ENCODE measurements at regions not wholly inside any gene's neighbourhood (a gene's known extent, or its start where the extent isn't known, plus 50 kb on each side); places are given as distances from the start of the nearest gene placed in this dataset.
"Not testable (repeated sequence)": the region's sequence is repeated elsewhere in the genome, so short reads cannot be mapped to it uniquely, and the experiment has no call there.

DNA sequence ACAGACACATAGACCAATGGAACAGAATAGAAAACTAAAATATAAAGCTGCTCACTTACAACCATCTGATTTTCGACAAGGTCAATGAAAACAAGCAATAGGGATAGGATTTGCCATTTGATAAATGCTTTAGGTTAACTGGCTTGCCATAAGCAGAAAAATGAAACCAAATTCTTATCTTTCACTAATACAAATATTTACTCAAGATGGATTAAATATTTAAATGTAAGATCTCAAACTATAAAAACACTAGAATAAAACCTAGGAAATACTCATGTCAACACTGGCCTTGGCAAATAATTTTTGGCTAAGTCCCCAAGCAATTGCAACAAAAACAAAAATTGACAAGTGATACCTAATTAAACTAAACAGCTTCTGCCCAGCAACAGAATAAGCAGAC is 665.2 kb downstream of the TRIB2 start:
- TF ChIP-seq, protein P1, sequence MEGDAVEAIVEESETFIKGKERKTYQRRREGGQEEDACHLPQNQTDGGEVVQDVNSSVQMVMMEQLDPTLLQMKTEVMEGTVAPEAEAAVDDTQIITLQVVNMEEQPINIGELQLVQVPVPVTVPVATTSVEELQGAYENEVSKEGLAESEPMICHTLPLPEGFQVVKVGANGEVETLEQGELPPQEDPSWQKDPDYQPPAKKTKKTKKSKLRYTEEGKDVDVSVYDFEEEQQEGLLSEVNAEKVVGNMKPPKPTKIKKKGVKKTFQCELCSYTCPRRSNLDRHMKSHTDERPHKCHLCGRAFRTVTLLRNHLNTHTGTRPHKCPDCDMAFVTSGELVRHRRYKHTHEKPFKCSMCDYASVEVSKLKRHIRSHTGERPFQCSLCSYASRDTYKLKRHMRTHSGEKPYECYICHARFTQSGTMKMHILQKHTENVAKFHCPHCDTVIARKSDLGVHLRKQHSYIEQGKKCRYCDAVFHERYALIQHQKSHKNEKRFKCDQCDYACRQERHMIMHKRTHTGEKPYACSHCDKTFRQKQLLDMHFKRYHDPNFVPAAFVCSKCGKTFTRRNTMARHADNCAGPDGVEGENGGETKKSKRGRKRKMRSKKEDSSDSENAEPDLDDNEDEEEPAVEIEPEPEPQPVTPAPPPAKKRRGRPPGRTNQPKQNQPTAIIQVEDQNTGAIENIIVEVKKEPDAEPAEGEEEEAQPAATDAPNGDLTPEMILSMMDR (conservative IDR thresholded peaks at IDR 0.05 in 1 of 2, IDR thresholded peaks at IDR 0.05 in 1 of 2; ENCODE audit: low read depth in 1 of 2, low read length in 2 of 2), result not testable (repeated sequence)
- TF ChIP-seq EZH2 (IDR thresholded peaks at IDR 0.05; ENCODE audit: low read length, missing control alignments), result not testable (repeated sequence)
